HEK293 (cell line): ENCODE measurements at regions not wholly inside any gene's neighbourhood (a gene's known extent, or its start where the extent isn't known, plus 50 kb on each side); places are given as distances from the start of the nearest gene placed in this dataset.

ENCODE experiments used
- CTCF ChIA-PET: fragments of 350-600 bp; formaldehyde crosslinking; extraction: SDS; loops from one replicate; lab custom pipeline; 2021; ENCODE audit warnings: antibody characterized with exemption; lab: Yijun Ruan, JAX
- POLR2A ChIA-PET: fragments of 300-600 bp; formaldehyde crosslinking; extraction: SDS; loops from one replicate; lab custom pipeline; 2020; ENCODE audit warnings: antibody characterized with exemption, inconsistent platforms; lab: Yijun Ruan, JAX
- H3K27ac ChIP-seq: fragments of 200-500 bp; sonication (Bioruptor generic); 2 replicates; pipeline ENCODE4 v1.5.1; 2014; ENCODE audit warnings: low read depth, low read length, control low read depth, inconsistent platforms; ENCODE audit errors: extremely low read depth
- H3K36me3 ChIP-seq, 2 experiments: fragments of 200-500 bp in 1 of 2; sonication (Bioruptor generic) in 1 of 2; 1 replicate in 1 of 2; 2 replicates in 1 of 2; pipeline ENCODE4 v1.5.1; 2014 to 2017; ENCODE audit warnings: inconsistent platforms in 2 of 2, low read length in 2 of 2; ENCODE audit not compliant: control insufficient read depth in 2 of 2, insufficient read depth in 1 of 2
- H3K4me1 ChIP-seq: fragments of 200-500 bp; sonication (Bioruptor generic); 2 replicates; pipeline ENCODE4 v1.5.1; 2014; ENCODE audit warnings: mild to moderate bottlenecking, low read length, inconsistent platforms; ENCODE audit not compliant: control insufficient read depth, insufficient read depth
- H3K4me3 ChIP-seq: 2 replicates; pipeline ENCODE4 v1.5.1; 2011; ENCODE audit warnings: low read depth, mild to moderate bottlenecking, control low read depth, low read length, moderate library complexity
- H3K9me3 ChIP-seq: fragments of 200-500 bp; sonication (Bioruptor generic); 2 replicates; pipeline ENCODE4 v1.5.1; 2014; ENCODE audit warnings: low read depth, low read length, inconsistent platforms; ENCODE audit not compliant: control insufficient read depth, insufficient read depth
- HOXA7 ChIP-seq: sonication (generic); formaldehyde crosslinking; IDR thresholded peaks from 2 replicates; pipeline ENCODE4 v1.8.1; 2022; ENCODE audit warnings: missing genetic modification reagents, borderline replicate concordance
- IKZF3 ChIP-seq: fragments of 450-650 bp; IDR thresholded peaks from 2 replicates; pipeline ENCODE4 v1.5.0; 2018; ENCODE audit warnings: missing biosample characterization, mild to moderate bottlenecking, missing genetic modification characterization, moderate library complexity
- KLF7 ChIP-seq: fragments of 450-650 bp; formaldehyde crosslinking; IDR thresholded peaks from 2 replicates; pipeline ENCODE4 v1.5.1; 2016; ENCODE audit warnings: missing biosample characterization, missing genetic modification characterization, borderline replicate concordance
- MEIS1 ChIP-seq: sonication (generic); formaldehyde crosslinking; IDR thresholded peaks from 2 replicates; pipeline ENCODE4 v1.8.1; 2022; ENCODE audit warnings: missing genetic modification reagents, mild to moderate bottlenecking, borderline replicate concordance
- SALL2 ChIP-seq: fragments of 450-650 bp; formaldehyde crosslinking; IDR thresholded peaks from 2 replicates; pipeline ENCODE4 v1.5.0; 2017; ENCODE audit warnings: missing biosample characterization, mild to moderate bottlenecking, missing genetic modification characterization, borderline replicate concordance
- YY2 ChIP-seq: fragments of 450-650 bp; formaldehyde crosslinking; IDR thresholded peaks from 2 replicates; pipeline ENCODE4 v1.5.1; 2016; ENCODE audit warnings: missing biosample characterization, missing genetic modification characterization
- ZNF114 ChIP-seq: fragments of 450-650 bp; formaldehyde crosslinking; IDR thresholded peaks from 2 replicates; pipeline ENCODE4 v1.5.0; 2017; ENCODE audit warnings: missing biosample characterization, missing genetic modification characterization
- ZNF138 ChIP-seq: fragments of 450-650 bp; formaldehyde crosslinking; IDR thresholded peaks from 2 replicates; pipeline ENCODE4 v1.5.1; 2016; ENCODE audit warnings: missing biosample characterization, missing genetic modification characterization, borderline replicate concordance
- ZNF175 ChIP-seq: fragments of 450-650 bp; formaldehyde crosslinking; IDR thresholded peaks from 2 replicates; pipeline ENCODE4 v1.5.1; 2016; ENCODE audit warnings: missing biosample characterization, missing genetic modification characterization
- ZNF221 ChIP-seq: fragments of 450-650 bp; formaldehyde crosslinking; IDR thresholded peaks from 2 replicates; pipeline ENCODE4 v1.5.1; 2017; ENCODE audit warnings: missing biosample characterization, missing genetic modification characterization, borderline replicate concordance
- ZNF449 ChIP-seq: fragments of 450-650 bp; formaldehyde crosslinking; IDR thresholded peaks from 2 replicates; pipeline ENCODE4 v1.5.1; 2017; ENCODE audit warnings: missing biosample characterization, mild to moderate bottlenecking, missing genetic modification characterization, moderate library complexity
- ZNF48 ChIP-seq: fragments of 450-650 bp; formaldehyde crosslinking; IDR thresholded peaks from 2 replicates; pipeline ENCODE4 v1.5.1; 2016; ENCODE audit warnings: missing biosample characterization, missing genetic modification characterization
- ZNF548 ChIP-seq: fragments of 450-650 bp; formaldehyde crosslinking; IDR thresholded peaks from 2 replicates; pipeline ENCODE4 v1.5.1; 2016; ENCODE audit warnings: missing biosample characterization, missing genetic modification characterization
- TF ChIP-seq, protein P1 (sequence below): fragments of 450-650 bp; formaldehyde crosslinking; IDR thresholded peaks from 2 replicates; pipeline ENCODE4 v1.5.1; 2017; ENCODE audit warnings: missing biosample characterization, missing genetic modification characterization

- no peaks in the 10 kb centered on the region for H3K36me3 ChIP-seq
- no peak overlapping the region for H3K27ac ChIP-seq
- no peaks in the 10 kb centered on the region for H3K9me3 ChIP-seq
- TF ChIP-seq ZNF548 (tag by site-specific recombination) (no peak), MEIS1 (CRISPR knock-in tag) (no peak), ZNF138 (no peak), HOXA7 (no peak), ZNF221 (tag by site-specific recombination) (no peak)
- TF ChIP-seq, all 188 proteins: peak for 0
- H3K4me1 ChIP-seq: no peaks in the 10 kb centered on the region
- no peak overlapping the region for H3K4me3 ChIP-seq
- CTCF ChIA-PET: no interaction called here
- POLR2A ChIA-PET: no interaction called here
Observed at GRCh38 chr3:103308921-103309320, 874.1 kb downstream of the ZPLD1 start.

- CTCF ChIA-PET: no interaction called here
- no peak overlapping the region for H3K27ac ChIP-seq
- POLR2A ChIA-PET: no interaction called here
- no peak for TF ChIP-seq ZNF449
- H3K4me3 ChIP-seq: no peak overlapping the region
- no peaks in the 10 kb centered on the region for H3K36me3 ChIP-seq
- H3K4me1 ChIP-seq: no peaks in the 10 kb centered on the region
- no peaks in the 10 kb centered on the region for H3K9me3 ChIP-seq
Observed at GRCh38 chr3:103319912-103320311, 885.1 kb downstream of the ZPLD1 start.

- ChIA-PET POLR2A (no interaction called here), CTCF (interaction anchor here (0.7 kb wide), 1 partner anchor 66 kb away, joined by 3 read pairs; no protein-coding TSS in a partner anchor)
- H3K27ac ChIP-seq: no peak overlapping the region
- TF ChIP-seq ZNF48 (tag by site-specific recombination) (no peak), YY2 (tag by site-specific recombination) (no peak), SALL2 (no peak), KLF7 (tag by site-specific recombination) (no peak), IKZF3 (tag by site-specific recombination) (no peak), ZNF114 (tag by site-specific recombination) (no peak), ZNF175 (tag by site-specific recombination) (no peak), ZNF449 (no peak)
- TF ChIP-seq, protein P1, sequence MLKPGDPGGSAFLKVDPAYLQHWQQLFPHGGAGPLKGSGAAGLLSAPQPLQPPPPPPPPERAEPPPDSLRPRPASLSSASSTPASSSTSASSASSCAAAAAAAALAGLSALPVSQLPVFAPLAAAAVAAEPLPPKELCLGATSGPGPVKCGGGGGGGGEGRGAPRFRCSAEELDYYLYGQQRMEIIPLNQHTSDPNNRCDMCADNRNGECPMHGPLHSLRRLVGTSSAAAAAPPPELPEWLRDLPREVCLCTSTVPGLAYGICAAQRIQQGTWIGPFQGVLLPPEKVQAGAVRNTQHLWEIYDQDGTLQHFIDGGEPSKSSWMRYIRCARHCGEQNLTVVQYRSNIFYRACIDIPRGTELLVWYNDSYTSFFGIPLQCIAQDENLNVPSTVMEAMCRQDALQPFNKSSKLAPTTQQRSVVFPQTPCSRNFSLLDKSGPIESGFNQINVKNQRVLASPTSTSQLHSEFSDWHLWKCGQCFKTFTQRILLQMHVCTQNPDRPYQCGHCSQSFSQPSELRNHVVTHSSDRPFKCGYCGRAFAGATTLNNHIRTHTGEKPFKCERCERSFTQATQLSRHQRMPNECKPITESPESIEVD: no peak
- no peaks in the 10 kb centered on the region for H3K4me1 ChIP-seq
- H3K36me3 ChIP-seq: no peaks in the 10 kb centered on the region
- H3K4me3 ChIP-seq: no peak overlapping the region
- H3K9me3 ChIP-seq: no peaks in the 10 kb centered on the region
Observed at GRCh38 chr3:103337179-103337845, 902.5 kb downstream of the ZPLD1 start.
